CD14-positive monocyte (primary cell): ENCODE measurements at regions not wholly inside any gene's neighbourhood (a gene's known extent, or its start where the extent isn't known, plus 50 kb on each side); places are given as distances from the start of the nearest gene placed in this dataset.

Experiments
- DNase-seq, 3 donors: peaks; one replicate each; pipeline ENCODE4 v3.0.0-alpha.2; 2011 to 2022
- H2AFZ ChIP-seq: 2 replicates; pipeline ENCODE4 v1.6.0; 2012; ENCODE audit warnings: mild to moderate bottlenecking, low read depth, low read length, inconsistent platforms; ENCODE audit not compliant: insufficient read depth, poor library complexity, severe bottlenecking
- H3K27ac ChIP-seq, 2 donors: 1 replicate in 1 of 2; 2 replicates in 1 of 2; pipeline ENCODE4 v1.5.1; 2012 to 2013; ENCODE audit warnings: low read length in 2 of 2, control low read depth in 1 of 2, inconsistent platforms in 1 of 2, low read depth in 1 of 2, mild to moderate bottlenecking in 1 of 2
- H3K27me3 ChIP-seq, 2 donors: one replicate each; pipeline versions ENCODE4 v1.6.0 to v1.6.1; 2011 to 2013; ENCODE audit warnings: low read length in 2 of 2; ENCODE audit not compliant: control insufficient read depth in 2 of 2, insufficient read depth in 2 of 2
- H3K36me3 ChIP-seq, 2 donors: replicated peaks in 1 of 2; 1 replicate in 1 of 2; 2 replicates in 1 of 2; pipeline versions ENCODE4 v1.5.1 to v1.6.1; 2012 to 2013; ENCODE audit warnings: low read length in 2 of 2, control low read depth in 1 of 2, inconsistent platforms in 1 of 2, mild to moderate bottlenecking in 1 of 2; ENCODE audit not compliant: insufficient read depth in 2 of 2, control insufficient read depth in 1 of 2
- H3K4me1 ChIP-seq, 2 donors: 1 replicate in 1 of 2; 2 replicates in 1 of 2; pipeline versions ENCODE4 v1.5.1 to v1.6.1; 2012 to 2013; ENCODE audit warnings: low read length in 2 of 2, control low read depth in 1 of 2, inconsistent platforms in 1 of 2, mild to moderate bottlenecking in 1 of 2, moderate library complexity in 1 of 2; ENCODE audit not compliant: insufficient read depth in 2 of 2, control insufficient read depth in 1 of 2
- H3K4me2 ChIP-seq: replicated peaks from 2 replicates; pipeline ENCODE3; 2012; ENCODE audit warnings: low read length, moderate library complexity, mild to moderate bottlenecking; ENCODE audit not compliant: poor library complexity, severe bottlenecking; ENCODE audit errors: extremely low read depth
- H3K4me3 ChIP-seq, 3 experiments: fragments of 200-600 bp in 1 of 3; sonication (generic) in 1 of 3; replicated peaks in 1 of 3; 1 replicate in 2 of 3; 2 replicates in 1 of 3; pipeline ENCODE4 v1.5.1; 2011 to 2013; ENCODE audit warnings: low read length in 3 of 3, mild to moderate bottlenecking in 3 of 3, control low read depth in 2 of 3, low read depth in 2 of 3, inconsistent platforms in 1 of 3, moderate library complexity in 1 of 3
- H3K79me2 ChIP-seq: 2 replicates; pipeline ENCODE4 v1.6.0; 2012; ENCODE audit warnings: mild to moderate bottlenecking, control low read depth, inconsistent platforms, low read length, moderate library complexity; ENCODE audit not compliant: insufficient read depth
- H3K9ac ChIP-seq: 2 replicates; pipeline ENCODE4 v1.6.0; 2017; ENCODE audit warnings: low read length, mild to moderate bottlenecking; ENCODE audit not compliant: insufficient read depth, poor library complexity, severe bottlenecking
- H3K9me3 ChIP-seq, 2 donors: replicated peaks in 1 of 2; 1 replicate in 1 of 2; 2 replicates in 1 of 2; pipeline versions ENCODE4 v1.5.1 to v1.6.1; 2012 to 2013; ENCODE audit warnings: low read length in 2 of 2, control low read depth in 1 of 2; ENCODE audit not compliant: control insufficient read depth in 1 of 2, insufficient read depth in 1 of 2
- H4K20me1 ChIP-seq: 2 replicates; pipeline ENCODE4 v1.6.0; 2012; ENCODE audit warnings: mild to moderate bottlenecking, low read length, control low read depth, moderate library complexity; ENCODE audit not compliant: insufficient read depth
- H3K27ac Mint-ChIP-seq, 7 donors: one replicate each; pipeline ENCODE4 v1.8.0; 2020; ENCODE audit warnings: mild to moderate bottlenecking in 7 of 7, mixed read lengths in 7 of 7, moderate library complexity in 6 of 7, inconsistent platforms in 2 of 7
- H3K27me3 Mint-ChIP-seq, 3 donors: one replicate each; pipeline ENCODE4 v1.8.0; 2021 to 2022; ENCODE audit warnings: low read depth in 3 of 3, mild to moderate bottlenecking in 3 of 3, mixed read lengths in 3 of 3, moderate library complexity in 3 of 3, inconsistent platforms in 1 of 3
- H3K36me3 Mint-ChIP-seq, 2 donors: one replicate each; pipeline ENCODE4 v1.8.0; 2020; ENCODE audit warnings: mixed read lengths in 2 of 2, inconsistent platforms in 1 of 2, mild to moderate bottlenecking in 1 of 2
- H3K4me1 Mint-ChIP-seq: one replicate; pipeline ENCODE4 v1.8.0; 2020; ENCODE audit warnings: mild to moderate bottlenecking, mixed read lengths
- H3K4me3 Mint-ChIP-seq, 2 donors: one replicate each; pipeline ENCODE4 v1.8.0; 2020; ENCODE audit warnings: mild to moderate bottlenecking in 2 of 2, mixed read lengths in 2 of 2, moderate library complexity in 1 of 2
- H3K9me3 Mint-ChIP-seq, 7 donors: one replicate each; pipeline ENCODE4 v1.8.0; 2020 to 2022; ENCODE audit warnings: mixed read lengths in 7 of 7, mild to moderate bottlenecking in 6 of 7, moderate library complexity in 6 of 7, inconsistent platforms in 2 of 7
- WGBS: methylation state at CpG from one replicate; pipeline ENCODE4 v1.1.5; 2013; ENCODE audit warnings: missing lambda C conversion rate; ENCODE audit not compliant: insufficient coverage; 5-methylcytosine and 5-hydroxymethylcytosine counted together
- intact Hi-C, 2 donors: fragments of 100-400 bp; cut with micrococcal nuclease; formaldehyde crosslinking; loops; one replicate each; pipeline versions ENCODE4 v1.15.0 to v1.15.1; 2023
- TF ChIP-seq, protein P1 (sequence below): fragments of 200-600 bp; IDR thresholded peaks from one replicate; pipeline ENCODE4 v1.8.0; 2022; ENCODE audit warnings: antibody characterized with exemption, mild to moderate bottlenecking

GRCh38 chr1:29667951-29668350 lies 431.6 kb downstream of the PTPRU start:
- TF ChIP-seq, protein P1, sequence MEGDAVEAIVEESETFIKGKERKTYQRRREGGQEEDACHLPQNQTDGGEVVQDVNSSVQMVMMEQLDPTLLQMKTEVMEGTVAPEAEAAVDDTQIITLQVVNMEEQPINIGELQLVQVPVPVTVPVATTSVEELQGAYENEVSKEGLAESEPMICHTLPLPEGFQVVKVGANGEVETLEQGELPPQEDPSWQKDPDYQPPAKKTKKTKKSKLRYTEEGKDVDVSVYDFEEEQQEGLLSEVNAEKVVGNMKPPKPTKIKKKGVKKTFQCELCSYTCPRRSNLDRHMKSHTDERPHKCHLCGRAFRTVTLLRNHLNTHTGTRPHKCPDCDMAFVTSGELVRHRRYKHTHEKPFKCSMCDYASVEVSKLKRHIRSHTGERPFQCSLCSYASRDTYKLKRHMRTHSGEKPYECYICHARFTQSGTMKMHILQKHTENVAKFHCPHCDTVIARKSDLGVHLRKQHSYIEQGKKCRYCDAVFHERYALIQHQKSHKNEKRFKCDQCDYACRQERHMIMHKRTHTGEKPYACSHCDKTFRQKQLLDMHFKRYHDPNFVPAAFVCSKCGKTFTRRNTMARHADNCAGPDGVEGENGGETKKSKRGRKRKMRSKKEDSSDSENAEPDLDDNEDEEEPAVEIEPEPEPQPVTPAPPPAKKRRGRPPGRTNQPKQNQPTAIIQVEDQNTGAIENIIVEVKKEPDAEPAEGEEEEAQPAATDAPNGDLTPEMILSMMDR: no peak
- no peaks in the 10 kb centered on the region for H3K36me3 Mint-ChIP-seq

DNA sequence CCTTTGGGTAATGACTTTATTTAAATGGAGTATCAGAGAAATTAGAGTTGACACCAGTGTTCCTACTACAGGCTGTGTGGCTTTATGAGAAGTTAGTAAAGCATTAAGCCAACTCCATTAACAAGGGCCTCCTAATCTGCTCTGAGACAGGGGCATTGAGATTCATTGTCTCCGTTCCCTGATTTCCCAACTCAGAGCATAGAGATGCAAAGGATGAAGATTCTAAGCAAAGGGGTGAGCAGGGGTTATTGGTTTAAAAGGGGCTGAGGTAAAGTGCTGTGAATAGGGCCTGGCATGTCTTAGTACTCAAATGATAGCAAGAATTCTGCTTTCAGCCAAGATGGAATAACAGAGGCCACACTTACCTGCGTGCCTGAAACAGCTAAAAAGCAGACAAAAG lies 428.4 kb downstream of the PTPRU start:
- peaks cover 10 to 31% (median 12%) of the 10 kb centered on the region in 3 donors for H3K27me3 Mint-ChIP-seq
- no peak overlapping the region for H3K27ac Mint-ChIP-seq

More at GRCh38 chr1:29667951-29668350, 431.6 kb downstream of the PTPRU start:
- H3K4me1 ChIP-seq: no peaks in the 10 kb centered on the region
- H4K20me1 ChIP-seq: no peaks in the 10 kb centered on the region
- no peak overlapping the region for H3K9ac ChIP-seq
- H3K4me3 ChIP-seq: no peak overlapping the region
- H3K9me3 ChIP-seq: no peaks in the 10 kb centered on the region
- H3K27ac ChIP-seq: no peak overlapping the region
- H3K4me2 ChIP-seq: no peak overlapping the region
- intact Hi-C loops: no loop called here
- H3K79me2 ChIP-seq: no peaks in the 10 kb centered on the region
- no CpG with 5 or more reads among the region's 2 CpGs for WGBS
- Mint-ChIP-seq H3K4me1 (no peaks in the 10 kb centered on the region), H3K4me3 (no peak overlapping the region), H3K27ac (no peak overlapping the region), H3K9me3 (no peaks in the 10 kb centered on the region), H3K27me3 (peaks cover 10 to 25% (median 14%) of the 10 kb centered on the region in 3 donors)
- no peak overlapping the region for H2AFZ ChIP-seq
- H3K36me3 ChIP-seq: no peaks in the 10 kb centered on the region
- DNase-seq: no peak
- peaks cover 6 to 11% of the 10 kb centered on the region in 2 donors for H3K27me3 ChIP-seq

More for the DNA sequence above, 428.4 kb downstream of the PTPRU start:
- Histone ChIP-seq H3K79me2 (no peaks in the 10 kb centered on the region), H2AFZ (no peak overlapping the region), H3K4me2 (no peak overlapping the region), H3K36me3 (no peaks in the 10 kb centered on the region), H3K9me3 (peaks cover 0 to 3% of the 10 kb centered on the region in 2 donors), H3K4me3 (no peak overlapping the region), H3K4me1 (no peaks in the 10 kb centered on the region), H3K27me3 (peaks cover 6 to 11% of the 10 kb centered on the region in 2 donors), H3K9ac (no peak overlapping the region), H4K20me1 (no peaks in the 10 kb centered on the region), H3K27ac (no peak overlapping the region)
- H3K4me3 Mint-ChIP-seq: no peak overlapping the region
- TF ChIP-seq, protein P1: no peak
- WGBS: 80% methylated on average over 2 of the region's 2 CpGs
- intact Hi-C loops: no loop called here
- H3K36me3 Mint-ChIP-seq: no peaks in the 10 kb centered on the region
- H3K9me3 Mint-ChIP-seq: peaks cover 0 to 12% (median 8%) of the 10 kb centered on the region in 7 donors
- no peaks in the 10 kb centered on the region for H3K4me1 Mint-ChIP-seq
- DNase-seq: no peak
